Kidney (tissue), 13 donors: ENCODE measurements at regions not wholly inside any gene's neighbourhood (a gene's known extent, or its start where the extent isn't known, plus 50 kb on each side); places are given as distances from the start of the nearest gene placed in this dataset.

Source experiments
- DNase-seq, 5 donors: peaks; one replicate each; pipeline ENCODE4 v3.0.0-alpha.2; 2013 to 2020
- FAIRE-seq: peaks from 2 replicates; lab custom pipeline; 2012; peaks lifted over from hg19 to GRCh38; lab: Jason Lieb, UNC
- H3K27ac ChIP-seq, 2 donors: one replicate each; pipeline ENCODE4 v1.7.0; 2013; ENCODE audit warnings: low read depth in 2 of 2, low read length in 2 of 2, inconsistent platforms in 1 of 2
- H3K27me3 ChIP-seq: one replicate; pipeline ENCODE4 v1.7.1; 2013; ENCODE audit warnings: low read length, inconsistent platforms; ENCODE audit not compliant: control insufficient read depth, insufficient read depth
- H3K36me3 ChIP-seq, 3 donors: one replicate each; pipeline versions ENCODE4 v1.7.0 to v1.7.1; 2013; ENCODE audit warnings: low read length in 3 of 3, control low read depth in 1 of 3, inconsistent platforms in 1 of 3; ENCODE audit not compliant: insufficient read depth in 3 of 3, control insufficient read depth in 2 of 3
- H3K4me1 ChIP-seq, 3 donors: one replicate each; pipeline versions ENCODE4 v1.7.0 to v1.7.1; 2013; ENCODE audit warnings: low read length in 3 of 3, inconsistent platforms in 1 of 3, low read depth in 1 of 3; ENCODE audit not compliant: control insufficient read depth in 2 of 3, insufficient read depth in 2 of 3
- H3K4me3 ChIP-seq, 3 donors: one replicate each; pipeline versions ENCODE4 v1.7.0 to v1.8.1; 2013; ENCODE audit warnings: low read length in 3 of 3, control low read depth in 1 of 3, inconsistent platforms in 1 of 3
- H3K9ac ChIP-seq, 3 donors: one replicate each; pipeline versions ENCODE4 v1.7.0 to v1.7.1; 2013; ENCODE audit warnings: low read length in 3 of 3, control low read depth in 1 of 3, inconsistent platforms in 1 of 3
- H3K9me3 ChIP-seq, 3 donors: one replicate each; pipeline versions ENCODE4 v1.7.0 to v1.7.1; 2013; ENCODE audit warnings: low read length in 3 of 3, control low read depth in 1 of 3, inconsistent platforms in 1 of 3; ENCODE audit not compliant: control insufficient read depth in 2 of 3, insufficient read depth in 1 of 3
- CTCF ChIP-seq: IDR thresholded peaks from 3 replicates; pipeline ENCODE4 v1.5.1; 2012; ENCODE audit warnings: mild to moderate bottlenecking, moderate library complexity, borderline replicate concordance; ENCODE audit not compliant: insufficient read depth; ENCODE audit errors: extremely low read depth
- intact Hi-C: fragments of 100-400 bp; cut with DNase I; formaldehyde crosslinking; loops from one replicate; pipeline ENCODE4 v1.11.1; 2022
- donor health status: control.
- donor health status: control.
- donor health status: control.
- donor health status: control.
- donor health status: control.
- donor health status: DM: yes; HTN: yes; CAD: no.
- donor health status: Normal renal cell carcinoma (clear cell type).

GRCh38 chr9:1709347-1709746, 305.8 kb upstream of the SMARCA2 start:
- TF ChIP-seq CTCF = no peak
- H3K4me3 ChIP-seq = no peak overlapping the region
- no peaks in the 10 kb centered on the region for H3K4me1 ChIP-seq
- no peaks in the 10 kb centered on the region for H3K36me3 ChIP-seq
- no peak overlapping the region for H3K9ac ChIP-seq
- peaks cover 0 to 3% (median 0%) of the 10 kb centered on the region in 3 donors for H3K9me3 ChIP-seq
- intact Hi-C loops = no loop called here
- H3K27ac ChIP-seq = no peak overlapping the region
- no peak for DNase-seq
- no peaks in the 10 kb centered on the region for H3K27me3 ChIP-seq
- no peak for FAIRE-seq

- Histone ChIP-seq H3K27me3 (no peaks in the 10 kb centered on the region), H3K4me1 (no peaks in the 10 kb centered on the region), H3K4me3 (no peak overlapping the region), H3K9me3 (peaks cover 0 to 3% (median 0%) of the 10 kb centered on the region in 3 donors), H3K27ac (no peak overlapping the region), H3K36me3 (no peaks in the 10 kb centered on the region), H3K9ac (no peak overlapping the region)
- no peak for TF ChIP-seq CTCF
- no peak for DNase-seq
- FAIRE-seq = no peak
- intact Hi-C loops = no loop called here
Observed at GRCh38 chr9:1712861-1713450, 302.2 kb upstream of the SMARCA2 start.

GRCh38 chr9:1713841-1714240, 301.3 kb upstream of the SMARCA2 start:
- H3K27me3 ChIP-seq = no peaks in the 10 kb centered on the region
- FAIRE-seq (no peak), DNase-seq (no peak)
- H3K36me3 ChIP-seq = no peaks in the 10 kb centered on the region
- no peak overlapping the region for H3K9ac ChIP-seq
- no peak for TF ChIP-seq CTCF
- no peaks in the 10 kb centered on the region for H3K4me1 ChIP-seq
- H3K4me3 ChIP-seq = no peak overlapping the region
- intact Hi-C loops = no loop called here
- H3K9me3 ChIP-seq = no peaks in the 10 kb centered on the region
- H3K27ac ChIP-seq = no peak overlapping the region

GRCh38 chr9:1717882-1718281, 297.3 kb upstream of the SMARCA2 start:
- FAIRE-seq = no peak
- TF ChIP-seq CTCF = no peak
- no peak overlapping the region for H3K9ac ChIP-seq
- H3K36me3 ChIP-seq = no peaks in the 10 kb centered on the region
- no peaks in the 10 kb centered on the region for H3K9me3 ChIP-seq
- no peak overlapping the region for H3K4me3 ChIP-seq
- no peaks in the 10 kb centered on the region for H3K4me1 ChIP-seq
- DNase-seq = no peak
- no peaks in the 10 kb centered on the region for H3K27me3 ChIP-seq
- intact Hi-C loops = no loop called here
- no peak overlapping the region for H3K27ac ChIP-seq
